ENCODE measurements at regions not wholly inside any gene's neighbourhood (a gene's known extent, or its start where the extent isn't known, plus 50 kb on each side); places are given as distances from the start of the nearest gene placed in this dataset.

DNA sequence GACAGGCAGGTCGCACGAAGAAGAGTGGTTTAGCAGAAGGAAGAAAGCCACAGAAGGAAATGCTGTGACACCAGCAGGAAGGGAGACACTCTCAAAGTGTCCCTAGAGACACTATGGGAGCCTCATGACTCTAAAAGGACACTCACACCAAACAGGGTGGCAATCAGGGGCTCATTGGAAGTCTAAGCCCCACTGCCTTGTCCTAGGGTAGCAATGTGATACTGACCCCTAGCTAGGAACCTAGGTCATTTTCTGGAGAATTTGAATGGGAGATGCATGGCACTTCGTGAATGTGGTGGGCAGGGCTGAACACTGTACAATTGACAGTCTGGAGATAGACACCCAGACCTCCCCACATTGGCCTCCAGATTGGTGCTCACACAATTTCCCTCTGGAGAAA lies 385.0 kb downstream of the EIPR1 start:
- H3K27ac ChIP-seq (ENCODE audit: extremely low read depth, low read depth, low read length) = no peak overlapping the region
- no peak overlapping the region for H3K4me2 ChIP-seq (ENCODE audit: insufficient read depth, low read length)
- ATAC-seq = no peak
- WGBS (ENCODE audit: insufficient coverage, low coverage, missing lambda C conversion rate) = 2% methylated on average over 3 of the region's 3 CpGs
- no peak overlapping the region for H2AFZ ChIP-seq (ENCODE audit: low read depth, low read length)
- no peak overlapping the region for H3K4me3 ChIP-seq
- H3K27me3 ChIP-seq (ENCODE audit: control insufficient read depth in 2 of 2, insufficient read depth in 2 of 2, low read length in 2 of 2) = 0 out of 5 replicates have a peak, but pooled peaks cover 0 to 8% of the 10 kb centered on the region in 2 experiments
- H3K9me1 ChIP-seq (ENCODE audit: control insufficient read depth, insufficient read depth, low read length) = no peaks in the 10 kb centered on the region
- H3K79me2 ChIP-seq (ENCODE audit: control insufficient read depth, insufficient read depth, low read length) = no peaks in the 10 kb centered on the region
- BruUV-seq (replicated peaks) = no TSS peak
- no peak for DNase-seq (ENCODE audit: extremely low read depth in 1 of 4, low spot score in 3 of 4)
- no peak overlapping the region for H3K9ac ChIP-seq (ENCODE audit: insufficient read depth in 1 of 2, low read depth in 2 of 2, low read length in 2 of 2)
- H3K36me3 ChIP-seq (ENCODE audit: control insufficient read depth, insufficient read depth, low read length) = no peaks in the 10 kb centered on the region
- intact Hi-C loops (cut with micrococcal nuclease) = no loop called here
- in situ Hi-C loops (cut with MboI) = no loop called here
- no peaks in the 10 kb centered on the region for H3K9me3 ChIP-seq (replicated peaks; ENCODE audit: control insufficient read depth, insufficient read depth, low read depth, low read length)
- FAIRE-seq = no peak
- CTCF ChIA-PET (ENCODE audit: low intra/inter-chr PET ratio) = no interaction called here
- no peaks in the 10 kb centered on the region for H4K20me1 ChIP-seq (replicated peaks; ENCODE audit: control insufficient read depth, insufficient read depth, low read length)
- H3K4me1 ChIP-seq (replicated peaks in 1 of 2; ENCODE audit: control insufficient read depth in 2 of 2, insufficient read depth in 2 of 2, low read length in 2 of 2) = no peaks in the 10 kb centered on the region
- POLR2A ChIA-PET = interaction anchor here (0.7 to 0.8 kb wide), 2 partner anchors 9 to 31 kb away, joined by 3 to 6 read pairs; no protein-coding TSS in a partner anchor
- no peak for TF ChIP-seq SMARCA4 (IDR thresholded peaks at IDR 0.05)
- no peak for TF ChIP-seq NCOA2 (IDR thresholded peaks at IDR 0.05; ENCODE audit: partially characterized antibody in 2 of 2)
- no peak for TF ChIP-seq SPI1 (IDR thresholded peaks at IDR 0.05; ENCODE audit: borderline replicate concordance, low read depth, low read length)
- TF ChIP-seq, protein P1, sequence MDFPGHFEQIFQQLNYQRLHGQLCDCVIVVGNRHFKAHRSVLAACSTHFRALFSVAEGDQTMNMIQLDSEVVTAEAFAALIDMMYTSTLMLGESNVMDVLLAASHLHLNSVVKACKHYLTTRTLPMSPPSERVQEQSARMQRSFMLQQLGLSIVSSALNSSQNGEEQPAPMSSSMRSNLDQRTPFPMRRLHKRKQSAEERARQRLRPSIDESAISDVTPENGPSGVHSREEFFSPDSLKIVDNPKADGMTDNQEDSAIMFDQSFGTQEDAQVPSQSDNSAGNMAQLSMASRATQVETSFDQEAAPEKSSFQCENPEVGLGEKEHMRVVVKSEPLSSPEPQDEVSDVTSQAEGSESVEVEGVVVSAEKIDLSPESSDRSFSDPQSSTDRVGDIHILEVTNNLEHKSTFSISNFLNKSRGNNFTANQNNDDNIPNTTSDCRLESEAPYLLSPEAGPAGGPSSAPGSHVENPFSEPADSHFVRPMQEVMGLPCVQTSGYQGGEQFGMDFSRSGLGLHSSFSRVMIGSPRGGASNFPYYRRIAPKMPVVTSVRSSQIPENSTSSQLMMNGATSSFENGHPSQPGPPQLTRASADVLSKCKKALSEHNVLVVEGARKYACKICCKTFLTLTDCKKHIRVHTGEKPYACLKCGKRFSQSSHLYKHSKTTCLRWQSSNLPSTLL (IDR thresholded peaks at IDR 0.05) = no peak
- TF ChIP-seq, protein P2, sequence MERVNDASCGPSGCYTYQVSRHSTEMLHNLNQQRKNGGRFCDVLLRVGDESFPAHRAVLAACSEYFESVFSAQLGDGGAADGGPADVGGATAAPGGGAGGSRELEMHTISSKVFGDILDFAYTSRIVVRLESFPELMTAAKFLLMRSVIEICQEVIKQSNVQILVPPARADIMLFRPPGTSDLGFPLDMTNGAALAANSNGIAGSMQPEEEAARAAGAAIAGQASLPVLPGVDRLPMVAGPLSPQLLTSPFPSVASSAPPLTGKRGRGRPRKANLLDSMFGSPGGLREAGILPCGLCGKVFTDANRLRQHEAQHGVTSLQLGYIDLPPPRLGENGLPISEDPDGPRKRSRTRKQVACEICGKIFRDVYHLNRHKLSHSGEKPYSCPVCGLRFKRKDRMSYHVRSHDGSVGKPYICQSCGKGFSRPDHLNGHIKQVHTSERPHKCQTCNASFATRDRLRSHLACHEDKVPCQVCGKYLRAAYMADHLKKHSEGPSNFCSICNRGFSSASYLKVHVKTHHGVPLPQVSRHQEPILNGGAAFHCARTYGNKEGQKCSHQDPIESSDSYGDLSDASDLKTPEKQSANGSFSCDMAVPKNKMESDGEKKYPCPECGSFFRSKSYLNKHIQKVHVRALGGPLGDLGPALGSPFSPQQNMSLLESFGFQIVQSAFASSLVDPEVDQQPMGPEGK (CRISPR knock-in tag; IDR thresholded peaks at IDR 0.05; ENCODE audit: borderline replicate concordance) = no peak
- no peak for TF ChIP-seq BDP1 (IDR thresholded peaks at IDR 0.05; ENCODE audit: insufficient read depth, insufficient read length)
- TF ChIP-seq ZNF75A (CRISPR knock-in tag; IDR thresholded peaks at IDR 0.05) = no peak
- TF ChIP-seq ZBTB1 (CRISPR knock-in tag; IDR thresholded peaks at IDR 0.05; ENCODE audit: borderline replicate concordance, low read depth) = no peak
- no peak for TF ChIP-seq PTBP1 (IDR thresholded peaks at IDR 0.05; ENCODE audit: low read depth, low read length)
- TF ChIP-seq ARID1B (IDR thresholded peaks at IDR 0.05) = no peak
- no peak for TF ChIP-seq SMAD1 (IDR thresholded peaks at IDR 0.05; ENCODE audit: low read depth, low read length, partially characterized antibody)
- no peak for TF ChIP-seq MTA3 (IDR thresholded peaks at IDR 0.05; ENCODE audit: borderline replicate concordance)
- TF ChIP-seq SREBF2 (CRISPR knock-in tag; IDR thresholded peaks at IDR 0.05) = no peak

All from K562 (cell line).